GM21360 (cell line): ENCODE measurements at regions not wholly inside any gene's neighbourhood (a gene's known extent, or its start where the extent isn't known, plus 50 kb on each side); places are given as distances from the start of the nearest gene placed in this dataset.

ENCODE experiments used
- ATAC-seq: cut with Tn5 transposase; IDR thresholded peaks from one replicate; pipeline ENCODE4 v1.9.1; 2021; ENCODE audit warnings: mild to moderate bottlenecking, moderate library complexity; ENCODE audit not compliant: unreplicated experiment

GRCh38 chr3:135310317-135310716 lies 515.3 kb downstream of the EPHB1 start:
- no peak for ATAC-seq

- no peak for ATAC-seq
These were observed 516.6 kb downstream of the EPHB1 start for GRCh38 chr3:135311699-135312098.

GRCh38 chr3:135314237-135314636 lies 519.2 kb downstream of the EPHB1 start:
- ATAC-seq, result no peak

- ATAC-seq, result no peak
These were observed 529.2 kb downstream of the EPHB1 start for GRCh38 chr3:135324301-135324700.

- ATAC-seq, result no peak
These were observed 530.0 kb downstream of the EPHB1 start for GRCh38 chr3:135325096-135325495.

GRCh38 chr3:135325726-135326235 lies 530.7 kb downstream of the EPHB1 start:
- ATAC-seq, result no peak

GRCh38 chr3:135326851-135327250 lies 531.8 kb downstream of the EPHB1 start:
- ATAC-seq, result no peak

- no peak for ATAC-seq
These were observed 533.0 kb downstream of the EPHB1 start for GRCh38 chr3:135328036-135328435.

- ATAC-seq, result no peak
These were observed 534.4 kb downstream of the EPHB1 start for GRCh38 chr3:135329479-135329878.

GRCh38 chr3:135337192-135337591 lies 542.1 kb downstream of the EPHB1 start:
- ATAC-seq, result no peak

GRCh38 chr3:135348690-135349089 lies 553.6 kb downstream of the EPHB1 start:
- no peak for ATAC-seq

- no peak for ATAC-seq
These were observed 554.3 kb downstream of the EPHB1 start for GRCh38 chr3:135349254-135349948.

- no peak for ATAC-seq
These were observed 557.2 kb downstream of the EPHB1 start for GRCh38 chr3:135352213-135352612.

GRCh38 chr3:135362889-135363288 lies 567.8 kb downstream of the EPHB1 start:
- no peak for ATAC-seq

GRCh38 chr3:135364676-135365075 lies 569.6 kb downstream of the EPHB1 start:
- no peak for ATAC-seq

GRCh38 chr3:135366816-135367215 lies 571.8 kb downstream of the EPHB1 start:
- ATAC-seq, result no peak

GRCh38 chr3:135368316-135368715 lies 573.3 kb downstream of the EPHB1 start:
- ATAC-seq, result no peak

GRCh38 chr3:135368781-135369180 lies 573.7 kb downstream of the EPHB1 start:
- no peak for ATAC-seq

- no peak for ATAC-seq
These were observed 579.5 kb downstream of the EPHB1 start for GRCh38 chr3:135374571-135374970.

- ATAC-seq, result no peak
These were observed 583.3 kb upstream of the PPP2R3A start for GRCh38 chr3:135382188-135382587.

- no peak for ATAC-seq
These were observed 582.9 kb upstream of the PPP2R3A start for GRCh38 chr3:135382621-135383020.

GRCh38 chr3:135383301-135383700 lies 582.2 kb upstream of the PPP2R3A start:
- no peak for ATAC-seq

GRCh38 chr3:135392151-135392550 lies 573.4 kb upstream of the PPP2R3A start:
- no peak for ATAC-seq
